AG09309 (cell line): ENCODE measurements at regions not wholly inside any gene's neighbourhood (a gene's known extent, or its start where the extent isn't known, plus 50 kb on each side); places are given as distances from the start of the nearest gene placed in this dataset.

Experiments
- DNase-seq: peaks from one replicate; pipeline ENCODE4 v3.0.0-alpha.2; 2010; ENCODE audit warnings: low read depth
- H3K4me3 ChIP-seq: 2 replicates; pipeline ENCODE4 v1.5.1; 2011; ENCODE audit warnings: mild to moderate bottlenecking, low read depth, low read length, moderate library complexity; ENCODE audit not compliant: control insufficient read depth
- TF ChIP-seq, protein P1 (sequence below): IDR thresholded peaks from 2 replicates; pipeline ENCODE4 v1.5.1; 2011; ENCODE audit warnings: mild to moderate bottlenecking, low read depth, low read length, inconsistent platforms; ENCODE audit not compliant: insufficient read depth, control insufficient read depth; ENCODE audit errors: missing control alignments

DNA sequence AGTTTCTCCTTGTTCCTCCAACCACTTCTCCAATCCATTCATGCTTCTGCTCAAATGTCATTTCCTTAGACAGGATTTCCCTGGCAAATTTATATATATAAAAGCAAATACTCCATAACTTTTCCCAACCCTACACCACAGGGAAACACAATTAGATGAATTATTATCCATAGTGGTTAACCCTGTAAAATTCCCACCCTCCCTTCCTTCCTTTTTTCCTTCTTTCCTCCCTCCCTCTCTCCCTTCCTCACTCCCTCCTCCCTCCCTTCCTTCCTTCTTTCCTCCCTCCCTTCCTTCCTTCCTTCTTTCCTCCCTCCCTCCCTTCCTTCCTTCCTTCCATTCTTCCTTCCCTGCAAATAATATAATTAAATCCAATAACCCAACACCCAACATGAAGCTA is 617.7 kb downstream of the IRS1 start:
- no peak for DNase-seq
- TF ChIP-seq, protein P1, sequence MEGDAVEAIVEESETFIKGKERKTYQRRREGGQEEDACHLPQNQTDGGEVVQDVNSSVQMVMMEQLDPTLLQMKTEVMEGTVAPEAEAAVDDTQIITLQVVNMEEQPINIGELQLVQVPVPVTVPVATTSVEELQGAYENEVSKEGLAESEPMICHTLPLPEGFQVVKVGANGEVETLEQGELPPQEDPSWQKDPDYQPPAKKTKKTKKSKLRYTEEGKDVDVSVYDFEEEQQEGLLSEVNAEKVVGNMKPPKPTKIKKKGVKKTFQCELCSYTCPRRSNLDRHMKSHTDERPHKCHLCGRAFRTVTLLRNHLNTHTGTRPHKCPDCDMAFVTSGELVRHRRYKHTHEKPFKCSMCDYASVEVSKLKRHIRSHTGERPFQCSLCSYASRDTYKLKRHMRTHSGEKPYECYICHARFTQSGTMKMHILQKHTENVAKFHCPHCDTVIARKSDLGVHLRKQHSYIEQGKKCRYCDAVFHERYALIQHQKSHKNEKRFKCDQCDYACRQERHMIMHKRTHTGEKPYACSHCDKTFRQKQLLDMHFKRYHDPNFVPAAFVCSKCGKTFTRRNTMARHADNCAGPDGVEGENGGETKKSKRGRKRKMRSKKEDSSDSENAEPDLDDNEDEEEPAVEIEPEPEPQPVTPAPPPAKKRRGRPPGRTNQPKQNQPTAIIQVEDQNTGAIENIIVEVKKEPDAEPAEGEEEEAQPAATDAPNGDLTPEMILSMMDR: no peak
- H3K4me3 ChIP-seq: no peak overlapping the region

DNA sequence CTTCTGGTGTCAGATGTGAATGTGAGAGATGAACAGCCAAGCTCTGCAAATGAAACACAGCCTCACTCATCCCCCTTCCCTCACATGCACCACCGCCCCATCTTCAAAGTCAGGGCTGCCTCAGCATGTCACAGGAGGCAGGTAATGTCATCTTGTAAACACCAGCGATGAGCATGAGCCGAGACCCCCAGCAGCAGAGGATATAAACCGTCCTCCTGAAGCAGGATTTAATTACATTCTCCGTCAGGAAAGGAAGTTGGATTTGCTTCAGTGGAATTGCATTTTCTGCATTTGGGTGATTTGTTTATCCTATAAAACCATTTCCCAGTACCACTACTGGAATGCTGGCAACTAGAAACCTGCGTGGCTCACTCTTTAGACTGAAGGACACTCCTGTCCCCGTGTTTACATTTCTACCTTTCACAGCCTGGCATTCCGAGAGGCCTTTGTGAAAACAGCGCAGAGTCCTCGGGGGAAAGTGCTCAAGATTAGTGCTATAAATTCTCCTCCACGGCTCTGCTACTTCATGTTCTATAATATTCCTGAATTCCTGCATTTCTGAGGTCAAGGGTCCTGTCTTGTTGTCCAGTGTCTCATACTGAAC is 619.2 kb downstream of the IRS1 start:
- TF ChIP-seq, protein P1: no peak
- no peak for DNase-seq
- no peak overlapping the region for H3K4me3 ChIP-seq

DNA sequence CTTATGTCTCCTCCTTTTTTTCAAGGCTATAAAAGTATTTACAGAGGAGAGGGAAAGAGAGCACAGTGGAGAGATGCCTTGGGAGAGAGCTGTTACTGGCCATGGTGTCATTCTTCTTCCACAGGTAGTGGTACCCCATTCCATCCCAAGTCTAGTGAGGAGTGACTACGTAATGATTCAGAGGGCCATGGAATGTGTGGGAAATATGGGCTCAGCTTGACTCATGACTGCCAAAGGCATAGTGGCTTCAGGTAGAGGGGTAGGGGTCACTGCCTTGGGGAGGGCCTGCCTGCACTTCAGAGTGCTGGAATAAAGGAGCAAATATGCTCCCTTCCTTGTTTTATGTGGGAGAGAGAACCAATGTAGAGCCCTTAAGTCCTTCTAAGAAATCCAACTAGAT is 620.6 kb downstream of the IRS1 start:
- TF ChIP-seq, protein P1: no peak

DNA sequence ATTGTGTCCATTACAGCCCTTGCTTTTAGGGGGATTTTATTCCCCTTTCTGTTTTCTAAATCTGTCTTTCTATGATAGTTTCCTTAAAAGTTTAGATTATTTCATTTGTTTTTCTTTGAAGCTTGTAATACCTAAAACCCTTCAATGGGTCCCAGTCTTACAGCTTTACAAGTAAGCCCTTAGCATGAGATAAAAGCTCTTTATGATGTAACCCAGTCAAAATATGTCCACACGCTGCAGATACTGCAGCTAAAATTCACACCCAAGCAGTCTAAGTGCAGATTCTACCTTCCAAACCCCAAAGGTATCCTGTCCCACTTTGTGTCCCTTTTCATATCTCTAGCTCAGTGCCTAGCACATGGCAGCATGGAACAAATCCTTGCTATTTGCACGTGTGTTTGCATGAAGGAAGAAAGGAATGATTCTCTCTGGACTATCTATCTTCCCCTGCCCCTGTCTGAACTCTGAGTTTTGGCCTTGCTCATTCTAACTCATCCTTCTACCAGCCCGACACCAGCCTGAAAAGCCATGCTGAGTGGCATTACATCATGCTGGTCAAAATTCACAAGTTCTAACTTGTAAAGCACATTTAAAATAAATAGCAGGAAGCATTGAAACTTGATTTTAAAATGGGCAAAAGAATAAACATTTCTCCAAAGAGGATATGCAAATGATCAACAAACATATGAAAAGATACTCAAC is 623.2 kb downstream of the IRS1 start:
- no peak overlapping the region for H3K4me3 ChIP-seq
- no peak for DNase-seq
- TF ChIP-seq, protein P1: no peak

More for the DNA sequence above, 620.6 kb downstream of the IRS1 start:
- no peak overlapping the region for H3K4me3 ChIP-seq
- DNase-seq: no peak

DNA sequence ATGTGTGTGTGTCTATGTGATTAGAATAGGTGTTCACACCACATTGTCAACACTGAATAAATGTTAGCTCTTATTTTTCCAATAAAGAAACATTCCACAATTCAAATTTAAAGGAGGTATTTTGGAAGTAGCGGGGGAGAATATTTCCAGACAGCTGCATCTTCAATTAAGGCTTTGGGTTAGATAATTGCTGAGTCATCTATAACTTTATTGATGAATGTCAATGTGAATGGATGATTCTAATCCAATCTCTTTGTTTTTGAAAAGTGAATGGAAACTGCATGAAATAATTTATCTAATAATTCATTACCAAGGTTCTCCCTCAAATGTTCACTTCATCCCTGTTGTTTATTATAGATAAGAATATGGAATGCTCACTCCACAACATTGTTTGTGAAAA is 625.2 kb downstream of the IRS1 start:
- DNase-seq: no peak
- TF ChIP-seq, protein P1: no peak

DNA sequence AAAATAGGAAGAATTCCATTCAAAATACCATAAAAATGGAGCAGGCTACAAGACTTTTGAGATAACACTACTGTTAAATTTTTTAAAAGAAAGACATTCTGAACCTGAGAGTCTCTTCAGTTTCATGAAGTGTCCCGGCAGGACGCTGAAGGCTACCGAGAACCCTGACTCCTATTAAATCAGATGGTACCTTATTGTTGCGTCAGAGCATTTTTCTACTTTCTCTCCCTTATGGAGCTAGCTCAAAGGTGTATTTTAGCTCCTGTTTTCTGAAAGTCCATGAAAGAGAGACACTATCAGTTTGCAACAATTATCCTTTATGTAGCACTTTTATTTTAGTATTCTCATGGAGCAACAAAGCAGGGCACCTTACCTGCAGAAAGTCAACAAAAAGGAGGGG is 626.7 kb downstream of the IRS1 start:
- no peak for DNase-seq
- no peak overlapping the region for H3K4me3 ChIP-seq
- TF ChIP-seq, protein P1: no peak

More for the DNA sequence above, 625.2 kb downstream of the IRS1 start:
- no peak overlapping the region for H3K4me3 ChIP-seq

DNA sequence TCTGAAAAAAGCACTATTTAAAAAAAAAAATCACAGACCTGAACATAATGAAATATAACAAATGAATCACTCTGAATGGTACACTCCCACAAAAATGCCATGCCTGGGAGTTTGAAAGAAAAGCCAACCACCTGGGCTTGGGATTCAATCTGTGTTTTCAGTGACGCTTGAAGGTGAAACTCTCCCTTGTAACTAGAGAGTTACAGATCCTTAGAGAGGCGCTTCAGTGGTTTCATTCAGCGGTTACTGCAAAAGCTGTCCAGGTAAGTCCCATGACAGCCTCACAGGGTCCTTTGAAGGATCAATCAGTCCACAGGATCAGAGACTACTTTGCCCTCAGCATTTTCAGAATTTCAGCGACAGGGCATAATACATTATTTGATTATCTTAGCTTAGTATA is 627.3 kb downstream of the IRS1 start:
- no peak overlapping the region for H3K4me3 ChIP-seq
- no peak for DNase-seq
- TF ChIP-seq, protein P1: no peak
